GM12878 (cell line): ENCODE measurements at regions not wholly inside any gene's neighbourhood (a gene's known extent, or its start where the extent isn't known, plus 50 kb on each side); places are given as distances from the start of the nearest gene placed in this dataset.

Experiments
- ATAC-seq: fragments of 200-7000 bp; cut with Tn5 transposase; 3 replicates; pipeline ENCODE4 v1.9.1; 2020; ENCODE audit warnings: mild to moderate bottlenecking, moderate library complexity
- BruUV-seq: library from RNA; stranded (reverse); fragments of 400-500 nt; replicated peaks from 2 replicates; lab custom pipeline; 2021; lab: Mats Ljungman, UMichigan
- CTCF ChIA-PET: fragments of 300-600 bp; sonication (Branson Sonifier 250); formaldehyde crosslinking; extraction: SDS; loops from one replicate; lab custom pipeline; 2021; ENCODE audit warnings: inconsistent platforms; lab: Yijun Ruan, JAX
- POLR2A ChIA-PET: fragments of 350-600 bp; formaldehyde crosslinking; extraction: SDS; loops from one replicate; lab custom pipeline; 2021; ENCODE audit warnings: inconsistent platforms; lab: Charles Lee
- RAD21 ChIA-PET: fragments of 300-600 bp; sonication (Branson Sonifier 250); formaldehyde crosslinking; loops from one replicate; lab custom pipeline; 2023; ENCODE audit warnings: antibody characterized with exemption; ENCODE audit not compliant: unreplicated experiment; lab: Charles Lee
- SMC1A ChIA-PET: fragments of 300-600 bp; sonication (Branson Sonifier 250); formaldehyde crosslinking; loops from one replicate; lab custom pipeline; 2023; ENCODE audit not compliant: unreplicated experiment, uncharacterized antibody; lab: Charles Lee
- DNase-seq: peaks from one replicate; pipeline ENCODE4 v3.0.0-alpha.2; 2011; ENCODE audit warnings: low read depth, low spot score
- FAIRE-seq: peaks from 3 replicates; lab custom pipeline; 2011; peaks lifted over from hg19 to GRCh38; lab: Jason Lieb, UNC
- H2AFZ ChIP-seq: 2 replicates; pipeline ENCODE4 v1.6.0; 2011; ENCODE audit warnings: low read depth, low read length, control low read depth; ENCODE audit not compliant: control insufficient read depth
- H3K27ac ChIP-seq: 2 replicates; pipeline ENCODE4 v1.5.1; 2011; ENCODE audit warnings: control low read depth; ENCODE audit not compliant: control insufficient read depth, insufficient read depth
- H3K27me3 ChIP-seq, 2 experiments: replicated peaks in 1 of 2; 2 replicates each; pipeline versions ENCODE4 v1.6.0 to v1.6.1; 2011; ENCODE audit warnings: low read length in 1 of 2; ENCODE audit not compliant: control insufficient read depth in 2 of 2, insufficient read depth in 2 of 2
- H3K36me3 ChIP-seq, 2 experiments: 2 replicates each; pipeline ENCODE4 v1.5.1; 2011; ENCODE audit warnings: low read length in 1 of 2; ENCODE audit not compliant: control insufficient read depth in 2 of 2, insufficient read depth in 2 of 2
- H3K4me1 ChIP-seq: 2 replicates; pipeline ENCODE4 v1.6.1; 2011; ENCODE audit warnings: mild to moderate bottlenecking, low read length, moderate library complexity, mixed read lengths; ENCODE audit not compliant: control insufficient read depth, insufficient read depth
- H3K4me2 ChIP-seq: 2 replicates; pipeline ENCODE4 v1.6.0; 2011; ENCODE audit warnings: control low read depth; ENCODE audit not compliant: control insufficient read depth, insufficient read depth
- H3K4me3 ChIP-seq: fragments of 200-600 bp; sonication (generic); 2 replicates; pipeline ENCODE4 v1.5.1; 2016
- H3K79me2 ChIP-seq: 2 replicates; pipeline ENCODE4 v1.6.0; 2011; ENCODE audit warnings: low read length; ENCODE audit not compliant: control insufficient read depth, insufficient read depth
- H3K9ac ChIP-seq: 2 replicates; pipeline ENCODE4 v1.8.0; 2011; ENCODE audit warnings: low read length, control low read depth, mixed read lengths; ENCODE audit not compliant: control insufficient read depth, insufficient read depth
- H3K9me3 ChIP-seq: replicated peaks from 3 replicates; pipeline ENCODE4 v1.5.1; 2011; ENCODE audit warnings: mild to moderate bottlenecking, low read length; ENCODE audit not compliant: control insufficient read depth, insufficient read depth
- H4K20me1 ChIP-seq: 2 replicates; pipeline ENCODE4 v1.6.0; 2011; ENCODE audit not compliant: control insufficient read depth, insufficient read depth
- FOXM1 ChIP-seq: IDR thresholded peaks from 2 replicates; pipeline ENCODE4 v1.6.1; 2012; ENCODE audit warnings: low read depth, mild to moderate bottlenecking, inconsistent platforms, low read length, moderate library complexity
- GABPA ChIP-seq: IDR thresholded peaks from 2 replicates; pipeline ENCODE4 v1.6.1; 2014; ENCODE audit warnings: antibody characterized with exemption, low read depth, mild to moderate bottlenecking, inconsistent platforms
- KLF5 ChIP-seq: fragments of 450-650 bp; IDR thresholded peaks from 2 replicates; pipeline ENCODE4 v1.6.1; 2014; ENCODE audit warnings: mild to moderate bottlenecking; ENCODE audit not compliant: partially characterized antibody
- NFIC ChIP-seq: IDR thresholded peaks from 2 replicates; pipeline ENCODE4 v1.6.1; 2012; ENCODE audit warnings: low read depth, mild to moderate bottlenecking, inconsistent platforms, low read length, moderate library complexity
- NFYA ChIP-seq: IDR thresholded peaks from 2 replicates; pipeline ENCODE4 v1.6.1; 2011; ENCODE audit warnings: low read depth, mild to moderate bottlenecking, low read length, improper control_type of control experiment, borderline replicate concordance
- NR2C2 ChIP-seq: IDR thresholded peaks from 2 replicates; pipeline ENCODE4 v1.6.1; 2011; ENCODE audit warnings: borderline replicate concordance, low read depth; ENCODE audit not compliant: control insufficient read depth, insufficient read length
- SMAD5 ChIP-seq: IDR thresholded peaks from 2 replicates; pipeline ENCODE4 v1.6.1; 2016; ENCODE audit warnings: antibody characterized with exemption, low read depth
- TBL1XR1 ChIP-seq: IDR thresholded peaks from 2 replicates; pipeline ENCODE4 v1.6.1; 2012; ENCODE audit warnings: low read depth, low read length, improper control_type of control experiment
- TCF7 ChIP-seq: IDR thresholded peaks from 2 replicates; pipeline ENCODE4 v1.6.1; 2014; ENCODE audit warnings: antibody characterized with exemption, borderline replicate concordance
- ZNF622 ChIP-seq: fragments of 450-650 bp; IDR thresholded peaks from 2 replicates; pipeline ENCODE4 v1.6.1; 2017; ENCODE audit warnings: mild to moderate bottlenecking, inconsistent platforms
- WGBS: methylation state at CpG from one replicate; pipeline ENCODE4 v1.1.6; 2016; ENCODE audit warnings: low lambda C conversion rate; ENCODE audit not compliant: insufficient replicate concordance, insufficient coverage; ENCODE audit errors: missing lambda C conversion rate; 5-methylcytosine and 5-hydroxymethylcytosine counted together
- in situ Hi-C: fragments of 300-500 bp; cut with MboI; formaldehyde crosslinking; loops from 9 replicates; pipeline ENCODE4 v1.14.3; 2018; ENCODE audit warnings: mixed read lengths
- intact Hi-C: fragments of 100-400 bp; cut with micrococcal nuclease; formaldehyde crosslinking; loops from one replicate; pipeline ENCODE4 v1.14.2; 2022; ENCODE audit not compliant: unreplicated experiment
- TF ChIP-seq, protein P1 (sequence below): fragments of 450-650 bp; IDR thresholded peaks from 2 replicates; pipeline ENCODE4 v1.6.1; 2018; ENCODE audit warnings: mild to moderate bottlenecking, low read depth, moderate library complexity; ENCODE audit not compliant: partially characterized antibody

- TF ChIP-seq KLF5, result no peak
- TF ChIP-seq, protein P1, sequence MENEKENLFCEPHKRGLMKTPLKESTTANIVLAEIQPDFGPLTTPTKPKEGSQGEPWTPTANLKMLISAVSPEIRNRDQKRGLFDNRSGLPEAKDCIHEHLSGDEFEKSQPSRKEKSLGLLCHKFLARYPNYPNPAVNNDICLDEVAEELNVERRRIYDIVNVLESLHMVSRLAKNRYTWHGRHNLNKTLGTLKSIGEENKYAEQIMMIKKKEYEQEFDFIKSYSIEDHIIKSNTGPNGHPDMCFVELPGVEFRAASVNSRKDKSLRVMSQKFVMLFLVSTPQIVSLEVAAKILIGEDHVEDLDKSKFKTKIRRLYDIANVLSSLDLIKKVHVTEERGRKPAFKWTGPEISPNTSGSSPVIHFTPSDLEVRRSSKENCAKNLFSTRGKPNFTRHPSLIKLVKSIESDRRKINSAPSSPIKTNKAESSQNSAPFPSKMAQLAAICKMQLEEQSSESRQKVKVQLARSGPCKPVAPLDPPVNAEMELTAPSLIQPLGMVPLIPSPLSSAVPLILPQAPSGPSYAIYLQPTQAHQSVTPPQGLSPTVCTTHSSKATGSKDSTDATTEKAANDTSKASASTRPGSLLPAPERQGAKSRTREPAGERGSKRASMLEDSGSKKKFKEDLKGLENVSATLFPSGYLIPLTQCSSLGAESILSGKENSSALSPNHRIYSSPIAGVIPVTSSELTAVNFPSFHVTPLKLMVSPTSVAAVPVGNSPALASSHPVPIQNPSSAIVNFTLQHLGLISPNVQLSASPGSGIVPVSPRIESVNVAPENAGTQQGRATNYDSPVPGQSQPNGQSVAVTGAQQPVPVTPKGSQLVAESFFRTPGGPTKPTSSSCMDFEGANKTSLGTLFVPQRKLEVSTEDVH, result no peak
- TF ChIP-seq GABPA, result no peak
- TF ChIP-seq NFYA, result no peak
- no peak for TF ChIP-seq SMAD5
- TF ChIP-seq NR2C2, result no peak
- TF ChIP-seq FOXM1, result no peak
- no peak for TF ChIP-seq ZNF622
- no peak for TF ChIP-seq TCF7
- TF ChIP-seq NFIC, result no peak
- no peak for TF ChIP-seq TBL1XR1
- Histone ChIP-seq H3K79me2 (peaks cover 35% of the 10 kb centered on the region), H3K36me3 (no peaks in the 10 kb centered on the region), H3K4me3 (no peak overlapping the region), H2AFZ (no peak overlapping the region; the same call in 1 of the 2 replicates), H3K9me3 (no peaks in the 10 kb centered on the region; the same call in none of the 3 replicates), H3K27ac (peak overlapping the region; percentile 72; the same call in 1 of the 2 replicates), H3K27me3 (no peaks in the 10 kb centered on the region), H4K20me1 (no peaks in the 10 kb centered on the region), H3K4me2 (no peak overlapping the region), H3K9ac (no peak overlapping the region), H3K4me1 (peaks cover 10% of the 10 kb centered on the region; the same call in 1 of the 2 replicates)
- WGBS, result 82% methylated on average over 3 of the region's 3 CpGs
- ChIA-PET CTCF (interaction anchor here (0.6 to 4.6 kb wide), 6 partner anchors 29 to 182 kb away, joined by 3 to 46 read pairs (median 4); no protein-coding TSS in a partner anchor), SMC1A (interaction anchor here (0.6 to 18.8 kb wide), 7 partner anchors 12 to 789 kb away, joined by 3 to 394 read pairs (median 4); no protein-coding TSS in a partner anchor), RAD21 (interaction anchor here (0.9 to 12.5 kb wide), 7 partner anchors 10 to 1332 kb away, joined by 3 to 207 read pairs (median 11); no protein-coding TSS in a partner anchor), POLR2A (interaction anchor here (0.7 to 3.9 kb wide), 4 partner anchors 9 to 40 kb away, joined by 3 to 33 read pairs (median 6); no protein-coding TSS in a partner anchor)
- intact Hi-C loops (loop anchor here (5.0 kb wide), 1 partner anchor 334 kb away; no protein-coding TSS in a partner anchor), in situ Hi-C loops (no loop called here)
- no peak for DNase-seq
- no peak for FAIRE-seq
- BruUV-seq, result no TSS peak
- ATAC-seq, result no peak
Measured at GRCh38 chr3:118811236-118811732, 223.4 kb downstream of the IGSF11 start.
